Tibial nerve (tissue), 4 donors: ENCODE measurements at regions not wholly inside any gene's neighbourhood (a gene's known extent, or its start where the extent isn't known, plus 50 kb on each side); places are given as distances from the start of the nearest gene placed in this dataset.

Experiments
- EP300 ChIP-seq, 2 donors: sonication (generic); formaldehyde crosslinking; IDR thresholded peaks; one replicate each; pipeline ENCODE4 v1.6.1; 2017; ENCODE audit warnings: antibody characterized with exemption in 2 of 2, mild to moderate bottlenecking in 1 of 2
- TF ChIP-seq, protein P1 (sequence below), 5 experiments: fragments of 200-600 bp in 3 of 5; fragments of 450-650 bp in 2 of 5; sonication (generic) in 3 of 5; IDR thresholded peaks; one replicate each; pipeline ENCODE4 v1.5.1; 2016 to 2019; ENCODE audit warnings: antibody characterized with exemption in 5 of 5, mild to moderate bottlenecking in 3 of 5, moderate library complexity in 2 of 5

- TF ChIP-seq, protein P1, sequence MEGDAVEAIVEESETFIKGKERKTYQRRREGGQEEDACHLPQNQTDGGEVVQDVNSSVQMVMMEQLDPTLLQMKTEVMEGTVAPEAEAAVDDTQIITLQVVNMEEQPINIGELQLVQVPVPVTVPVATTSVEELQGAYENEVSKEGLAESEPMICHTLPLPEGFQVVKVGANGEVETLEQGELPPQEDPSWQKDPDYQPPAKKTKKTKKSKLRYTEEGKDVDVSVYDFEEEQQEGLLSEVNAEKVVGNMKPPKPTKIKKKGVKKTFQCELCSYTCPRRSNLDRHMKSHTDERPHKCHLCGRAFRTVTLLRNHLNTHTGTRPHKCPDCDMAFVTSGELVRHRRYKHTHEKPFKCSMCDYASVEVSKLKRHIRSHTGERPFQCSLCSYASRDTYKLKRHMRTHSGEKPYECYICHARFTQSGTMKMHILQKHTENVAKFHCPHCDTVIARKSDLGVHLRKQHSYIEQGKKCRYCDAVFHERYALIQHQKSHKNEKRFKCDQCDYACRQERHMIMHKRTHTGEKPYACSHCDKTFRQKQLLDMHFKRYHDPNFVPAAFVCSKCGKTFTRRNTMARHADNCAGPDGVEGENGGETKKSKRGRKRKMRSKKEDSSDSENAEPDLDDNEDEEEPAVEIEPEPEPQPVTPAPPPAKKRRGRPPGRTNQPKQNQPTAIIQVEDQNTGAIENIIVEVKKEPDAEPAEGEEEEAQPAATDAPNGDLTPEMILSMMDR (IDR thresholded peaks at IDR 0.05): no peak
- TF ChIP-seq EP300 (IDR thresholded peaks at IDR 0.05): no peak
These were observed 122.7 kb downstream of the FAM53A start for GRCh38 chr4:1561286-1561990.
